ENCODE measurements at regions not wholly inside any gene's neighbourhood (a gene's known extent, or its start where the extent isn't known, plus 50 kb on each side); places are given as distances from the start of the nearest gene placed in this dataset.
"Not testable (repeated sequence)": the region's sequence is repeated elsewhere in the genome, so short reads cannot be mapped to it uniquely, and the experiment has no call there.

GRCh38 chr7:125915381-125915948 lies 985.8 kb upstream of the POT1 start:
- not testable (repeated sequence) for TF ChIP-seq CTCF (conservative IDR thresholded peaks at IDR 0.05 in 1 of 2, IDR thresholded peaks at IDR 0.05 in 1 of 2; ENCODE audit: extremely low read depth in 1 of 2, insufficient read depth in 1 of 2, low read depth in 1 of 2, low read length in 2 of 2); EZH2 (IDR thresholded peaks at IDR 0.05; ENCODE audit: borderline replicate concordance, low read length)
